ENCODE measurements at regions not wholly inside any gene's neighbourhood (a gene's known extent, or its start where the extent isn't known, plus 50 kb on each side); places are given as distances from the start of the nearest gene placed in this dataset.
A peak's percentile ranks its signal among the peaks of the same experiment; 100 is the strongest.
"Not testable (repeated sequence)": the region's sequence is repeated elsewhere in the genome, so short reads cannot be mapped to it uniquely, and the experiment has no call there.

DNA sequence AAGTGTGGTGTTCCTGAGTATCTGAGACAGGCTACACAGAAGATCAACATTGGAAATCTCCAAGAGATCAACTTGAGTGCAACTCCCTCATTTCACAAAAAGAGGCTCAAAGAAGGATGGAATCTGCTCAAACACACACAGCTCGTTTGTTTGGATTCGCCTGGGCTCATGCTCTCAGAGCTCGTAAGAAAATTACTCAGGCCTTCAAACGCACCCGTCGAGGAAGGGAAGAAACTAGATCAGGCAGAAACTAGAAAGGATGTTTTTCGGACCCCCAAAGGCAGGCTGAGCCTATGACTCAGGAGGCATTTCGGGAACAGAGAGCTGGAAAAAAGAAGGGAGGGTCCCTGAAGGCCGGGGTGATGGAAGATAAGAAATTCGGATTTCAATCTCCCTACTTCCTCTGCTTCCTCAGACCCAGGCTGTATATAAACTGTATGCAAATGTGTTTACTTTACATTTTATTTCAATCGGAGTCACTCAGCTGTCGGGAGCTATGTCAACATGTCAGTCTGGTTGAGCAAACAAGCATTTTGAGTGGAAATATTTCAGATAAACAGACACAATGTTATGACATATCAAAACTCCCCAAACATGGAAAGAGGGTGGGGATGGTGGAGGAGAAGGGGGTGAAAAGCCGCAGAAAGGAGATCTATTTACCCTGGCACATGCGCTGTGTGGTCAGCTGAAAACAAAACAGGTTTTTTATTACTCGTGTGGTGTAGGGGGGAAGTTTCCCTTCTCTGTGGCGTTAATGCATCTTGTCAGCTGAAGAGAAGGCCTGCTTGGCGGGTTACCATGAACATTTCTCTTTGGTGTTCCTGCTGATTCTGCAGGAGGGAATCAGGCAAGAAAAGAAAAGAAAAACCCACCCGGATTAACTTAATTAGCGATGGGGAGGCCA is 129.1 kb upstream of the TBX3 start:
- no peak overlapping the region for H3K27ac ChIP-seq
- no peaks in the 10 kb centered on the region for H3K36me3 ChIP-seq
- H3K9me3 ChIP-seq: no peaks in the 10 kb centered on the region
- ATAC-seq (peak; percentile 48 to 72 (median 55)), DNase-seq (no peak)
- H3K4me3 ChIP-seq: no peak overlapping the region
- H3K4me1 ChIP-seq: peaks cover 0 to 15% (median 0%) of the 10 kb centered on the region in 4 donors
- intact Hi-C loops (cut with DNase I): no loop called here
- no peaks in the 10 kb centered on the region for H3K27me3 ChIP-seq
- 30% methylated on average over 18 of the region's 19 CpGs for WGBS (ENCODE audit: insufficient coverage, low coverage, low lambda C conversion rate, missing lambda C conversion rate)
- TF ChIP-seq, protein P1, sequence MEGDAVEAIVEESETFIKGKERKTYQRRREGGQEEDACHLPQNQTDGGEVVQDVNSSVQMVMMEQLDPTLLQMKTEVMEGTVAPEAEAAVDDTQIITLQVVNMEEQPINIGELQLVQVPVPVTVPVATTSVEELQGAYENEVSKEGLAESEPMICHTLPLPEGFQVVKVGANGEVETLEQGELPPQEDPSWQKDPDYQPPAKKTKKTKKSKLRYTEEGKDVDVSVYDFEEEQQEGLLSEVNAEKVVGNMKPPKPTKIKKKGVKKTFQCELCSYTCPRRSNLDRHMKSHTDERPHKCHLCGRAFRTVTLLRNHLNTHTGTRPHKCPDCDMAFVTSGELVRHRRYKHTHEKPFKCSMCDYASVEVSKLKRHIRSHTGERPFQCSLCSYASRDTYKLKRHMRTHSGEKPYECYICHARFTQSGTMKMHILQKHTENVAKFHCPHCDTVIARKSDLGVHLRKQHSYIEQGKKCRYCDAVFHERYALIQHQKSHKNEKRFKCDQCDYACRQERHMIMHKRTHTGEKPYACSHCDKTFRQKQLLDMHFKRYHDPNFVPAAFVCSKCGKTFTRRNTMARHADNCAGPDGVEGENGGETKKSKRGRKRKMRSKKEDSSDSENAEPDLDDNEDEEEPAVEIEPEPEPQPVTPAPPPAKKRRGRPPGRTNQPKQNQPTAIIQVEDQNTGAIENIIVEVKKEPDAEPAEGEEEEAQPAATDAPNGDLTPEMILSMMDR (IDR thresholded peaks at IDR 0.05): no peak
- no peak for TF ChIP-seq POLR2A (IDR thresholded peaks at IDR 0.05)

DNA sequence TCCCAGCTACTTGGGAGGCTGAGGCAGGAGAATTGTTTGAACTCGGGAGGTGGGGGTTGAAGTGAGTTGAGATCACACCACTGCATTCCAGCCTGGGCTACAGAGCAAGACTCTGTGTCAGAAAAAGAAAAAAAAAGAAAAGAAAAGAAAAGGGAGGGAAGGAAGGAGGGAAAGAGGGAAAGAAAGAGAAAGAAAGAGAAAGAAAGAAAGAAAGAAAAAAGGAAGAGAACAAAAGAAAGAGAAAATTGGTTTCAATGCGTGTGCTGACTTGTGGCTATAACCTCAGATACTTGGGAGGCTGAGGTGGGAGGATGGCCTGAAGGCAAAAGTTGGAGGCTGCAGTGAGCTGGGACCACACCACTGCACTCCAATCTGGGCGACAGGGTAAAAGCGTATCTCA is 128.4 kb upstream of the TBX3 start:
- Histone ChIP-seq H3K4me3 (no peak overlapping the region), H3K36me3 (no peaks in the 10 kb centered on the region), H3K4me1 (peaks cover 0 to 15% (median 0%) of the 10 kb centered on the region in 4 donors), H3K27me3 (no peaks in the 10 kb centered on the region), H3K9me3 (no peaks in the 10 kb centered on the region), H3K27ac (no peak overlapping the region)
- DNase-seq: no peak
- 96% methylated on average over 4 of the region's 4 CpGs for WGBS (ENCODE audit: insufficient coverage, low coverage, low lambda C conversion rate, missing lambda C conversion rate)
- ATAC-seq: no peak
- TF ChIP-seq POLR2A (IDR thresholded peaks at IDR 0.05): no peak
- TF ChIP-seq, protein P1 (IDR thresholded peaks at IDR 0.05): no peak
- intact Hi-C loops (cut with DNase I): no loop called here

DNA sequence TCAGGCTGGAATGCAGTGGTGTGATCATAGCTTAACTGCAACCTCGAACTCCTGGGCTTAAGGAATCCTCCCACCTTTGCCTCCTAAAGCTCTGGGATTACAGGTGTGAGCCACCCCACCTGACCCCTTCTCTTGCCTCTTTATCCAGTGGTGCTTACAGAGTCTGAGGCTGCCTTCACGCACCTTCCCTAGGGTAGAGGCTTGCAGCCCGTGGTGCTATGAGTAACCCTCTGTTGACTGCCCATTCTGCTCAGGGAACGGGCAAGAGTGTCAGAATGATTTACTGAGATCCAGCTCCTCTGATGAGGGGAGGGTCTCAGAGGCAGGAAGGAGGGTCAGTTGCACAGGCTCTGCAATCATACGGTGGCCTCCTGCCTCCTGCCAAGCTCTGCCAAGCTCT is 125.1 kb upstream of the TBX3 start:
- peak overlapping the region in 1 of 3 donors; percentile 40 for H3K27ac ChIP-seq
- peaks cover 0 to 33% (median 0%) of the 10 kb centered on the region in 4 donors for H3K4me1 ChIP-seq
- 67% methylated on average over 3 of the region's 5 CpGs for WGBS (ENCODE audit: insufficient coverage, low coverage, low lambda C conversion rate, missing lambda C conversion rate)
- DNase-seq (no peak), ATAC-seq (peak in 1 of 4 donors; percentile 33)
- intact Hi-C loops (cut with DNase I): no loop called here
- TF ChIP-seq POLR2A (IDR thresholded peaks at IDR 0.05): no peak
- TF ChIP-seq, protein P1 (IDR thresholded peaks at IDR 0.05): no peak
- no peaks in the 10 kb centered on the region for H3K27me3 ChIP-seq
- H3K36me3 ChIP-seq: no peaks in the 10 kb centered on the region
- no peak overlapping the region for H3K4me3 ChIP-seq
- H3K9me3 ChIP-seq: no peaks in the 10 kb centered on the region

DNA sequence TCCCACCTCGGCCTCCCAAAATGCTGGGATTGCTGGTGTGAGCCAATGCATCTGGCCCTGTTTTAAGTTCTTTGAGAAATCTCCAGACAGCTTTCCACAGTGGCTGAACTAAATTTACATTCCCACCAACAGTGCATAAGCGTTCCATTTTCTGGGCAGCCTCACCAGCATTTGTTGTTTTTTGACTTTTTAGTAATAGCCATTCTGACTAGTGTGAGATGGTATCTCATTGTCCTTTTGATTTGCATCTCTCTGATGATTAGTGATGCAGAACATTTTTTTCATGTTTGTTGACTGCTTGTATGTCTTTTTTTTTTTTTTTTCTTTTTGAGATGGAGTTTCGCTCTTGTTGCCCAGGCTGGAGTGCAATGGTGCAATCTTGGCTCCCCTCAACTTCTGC is 117.4 kb upstream of the TBX3 start:
- H3K4me3 ChIP-seq; H3K36me3 ChIP-seq; ATAC-seq; H3K27me3 ChIP-seq; DNase-seq; H3K9me3 ChIP-seq; H3K27ac ChIP-seq; intact Hi-C loops (cut with DNase I): not testable (repeated sequence)
- 90% methylated on average over 3 of the region's 3 CpGs for WGBS (ENCODE audit: insufficient coverage, low coverage, low lambda C conversion rate, missing lambda C conversion rate)
- H3K4me1 ChIP-seq: peaks cover 0 to 31% (median 0%) of the 10 kb centered on the region in 4 donors

DNA sequence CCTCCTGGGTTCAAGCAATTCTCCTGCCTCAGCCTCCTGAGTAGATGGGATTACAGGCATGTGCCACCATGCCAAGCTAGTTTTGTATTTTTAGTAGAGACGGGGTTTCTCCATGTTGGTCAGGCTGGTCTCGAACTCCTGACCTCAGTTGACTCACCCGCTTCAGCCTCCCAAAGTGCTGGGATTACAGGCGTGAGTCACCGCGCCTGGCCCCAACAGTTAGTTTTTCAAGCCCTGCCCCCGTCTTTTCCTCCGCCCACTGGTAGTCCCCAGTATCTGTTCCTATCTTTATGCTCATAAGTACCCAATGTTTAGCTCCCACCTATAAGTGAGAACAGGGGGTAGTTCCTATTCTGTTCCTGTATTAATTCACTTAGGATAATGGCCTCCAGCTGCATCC is 116.6 kb upstream of the TBX3 start:
- ATAC-seq; DNase-seq; H3K27me3 ChIP-seq; intact Hi-C loops (cut with DNase I); H3K4me3 ChIP-seq; H3K27ac ChIP-seq; H3K36me3 ChIP-seq; H3K9me3 ChIP-seq: not testable (repeated sequence)
- peaks cover 0 to 23% (median 0%) of the 10 kb centered on the region in 4 donors for H3K4me1 ChIP-seq
- WGBS (ENCODE audit: insufficient coverage, low coverage, low lambda C conversion rate, missing lambda C conversion rate): 38% methylated on average over 3 of the region's 8 CpGs
